SU-DHL-6 (cell line): ENCODE measurements at regions not wholly inside any gene's neighbourhood (a gene's known extent, or its start where the extent isn't known, plus 50 kb on each side); places are given as distances from the start of the nearest gene placed in this dataset.
"Not testable (repeated sequence)": the region's sequence is repeated elsewhere in the genome, so short reads cannot be mapped to it uniquely, and the experiment has no call there.

Experiments used
- H2AFZ ChIP-seq: fragments of 200-600 bp; sonication (generic); 2 replicates; pipeline ENCODE4 v1.6.1; 2014; ENCODE audit warnings: low read depth, mild to moderate bottlenecking, moderate library complexity, mixed read lengths, antibody characterized with exemption, low read length; ENCODE audit not compliant: severe bottlenecking
- H3F3A ChIP-seq: fragments of 200-600 bp; shearing (Covaris generic); 2 replicates; pipeline ENCODE4 v1.6.0; 2016; ENCODE audit warnings: antibody characterized with exemption, mild to moderate bottlenecking; ENCODE audit not compliant: insufficient read depth
- H3K27ac ChIP-seq: fragments of 200-600 bp; sonication (generic); 2 replicates; pipeline ENCODE4 v1.5.1; 2016; ENCODE audit warnings: low read depth, mild to moderate bottlenecking, low read length, moderate library complexity, mixed read lengths
- H3K27me3 ChIP-seq: fragments of 200-600 bp; sonication (generic), shearing (Covaris generic); 2 replicates; pipeline ENCODE4 v1.6.0; 2014; ENCODE audit warnings: mild to moderate bottlenecking, low read length
- H3K36me3 ChIP-seq: fragments of 200-600 bp; sonication (generic); 2 replicates; pipeline ENCODE4 v1.6.1; 2014; ENCODE audit warnings: mild to moderate bottlenecking, low read length, mixed read lengths
- H3K4me2 ChIP-seq: fragments of 300-600, 200-600 bp; shearing (Covaris generic), sonication (generic); 2 replicates; pipeline ENCODE4 v1.6.0; 2014; ENCODE audit warnings: low read length, low read depth, mild to moderate bottlenecking; ENCODE audit not compliant: poor library complexity, severe bottlenecking
- H3K4me3 ChIP-seq: fragments of 200-600 bp; sonication (generic); 2 replicates; pipeline ENCODE4 v1.5.1; 2014; ENCODE audit warnings: antibody characterized with exemption, low read length, mild to moderate bottlenecking, mixed read lengths; ENCODE audit not compliant: insufficient read depth, poor library complexity, severe bottlenecking
- H3K79me2 ChIP-seq: fragments of 200-600 bp; sonication (generic); 2 replicates; pipeline ENCODE4 v1.6.1; 2014; ENCODE audit warnings: mild to moderate bottlenecking, low read length, moderate library complexity; ENCODE audit not compliant: insufficient read depth
- H3K9ac ChIP-seq: fragments of 200-600 bp; sonication (generic); 2 replicates; pipeline ENCODE4 v1.7.0; 2014; ENCODE audit warnings: mild to moderate bottlenecking, low read length
- H3K9me2 ChIP-seq: fragments of 200-600 bp; sonication (generic); replicated peaks from 2 replicates; pipeline ENCODE4 v1.6.1; 2014; ENCODE audit warnings: low read length; ENCODE audit not compliant: insufficient read depth
- H3K9me3 ChIP-seq: fragments of 200-600 bp; sonication (generic); 2 replicates; pipeline ENCODE4 v1.6.1; 2014; ENCODE audit warnings: low read length, mixed read lengths; ENCODE audit not compliant: insufficient read depth
- H4K20me1 ChIP-seq: fragments of 200-600 bp; sonication (generic); 2 replicates; pipeline ENCODE4 v1.6.1; 2014; ENCODE audit warnings: low read depth, mild to moderate bottlenecking, antibody characterized with exemption, low read length, moderate library complexity, mixed read lengths
- CTCF ChIP-seq: fragments of 200-600 bp; sonication (generic); IDR thresholded peaks from one replicate; pipeline ENCODE4 v1.5.1; 2017; ENCODE audit warnings: antibody characterized with exemption, mild to moderate bottlenecking, low read length, moderate library complexity; ENCODE audit not compliant: insufficient read depth, poor library complexity, severe bottlenecking
- EZH2phosphoT487 ChIP-seq: fragments of 200-600 bp; sonication (generic), shearing (Covaris generic); conservative IDR thresholded peaks from 2 replicates; pipeline ENCODE4 v1.6.1; 2018; ENCODE audit warnings: mild to moderate bottlenecking, antibody characterized with exemption, low read length, moderate library complexity, mixed read lengths

- H4K20me1 ChIP-seq: no peaks in the 10 kb centered on the region
- H2AFZ ChIP-seq: no peak overlapping the region
- H3K9ac ChIP-seq: no peak overlapping the region
- H3K4me3 ChIP-seq: no peak overlapping the region
- no peaks in the 10 kb centered on the region for H3K36me3 ChIP-seq
- H3K4me2 ChIP-seq: no peak overlapping the region
- no peak overlapping the region for H3K27ac ChIP-seq
- no peaks in the 10 kb centered on the region for H3K27me3 ChIP-seq
- H3K9me2 ChIP-seq: no peaks in the 10 kb centered on the region
- no peaks in the 10 kb centered on the region for H3K79me2 ChIP-seq
- no peaks in the 10 kb centered on the region for H3K9me3 ChIP-seq
- TF ChIP-seq CTCF: no peak
- TF ChIP-seq EZH2phosphoT487: no peak
- no peaks in the 10 kb centered on the region for H3F3A ChIP-seq
Observed at GRCh38 chr11:87572881-87573280, 535.1 kb downstream of the TMEM135 start.

GRCh38 chr11:87560352-87560751 lies 522.6 kb downstream of the TMEM135 start:
- Histone ChIP-seq H4K20me1 (no peaks in the 10 kb centered on the region), H3K4me3 (no peak overlapping the region), H3F3A (no peaks in the 10 kb centered on the region), H3K27me3 (no peaks in the 10 kb centered on the region), H3K9me2 (0 out of 2 replicates have a peak, but pooled peaks cover 3% of the 10 kb centered on the region), H2AFZ (no peak overlapping the region), H3K36me3 (no peaks in the 10 kb centered on the region), H3K9ac (no peak overlapping the region), H3K9me3 (no peaks in the 10 kb centered on the region), H3K79me2 (no peaks in the 10 kb centered on the region), H3K27ac (no peak overlapping the region), H3K4me2 (no peak overlapping the region)
- TF ChIP-seq CTCF (no peak), EZH2phosphoT487 (no peak)

- H3K79me2 ChIP-seq, H3K27ac ChIP-seq, H3F3A ChIP-seq, H3K27me3 ChIP-seq, H3K36me3 ChIP-seq, H3K9me2 ChIP-seq, H3K9me3 ChIP-seq, H3K4me3 ChIP-seq, H3K9ac ChIP-seq, H2AFZ ChIP-seq, H3K4me2 ChIP-seq, H4K20me1 ChIP-seq: not testable (repeated sequence)
Observed at GRCh38 chr11:87559852-87560251, 522.1 kb downstream of the TMEM135 start.

- Histone ChIP-seq H3K27ac (no peak overlapping the region), H2AFZ (no peak overlapping the region), H3K79me2 (no peaks in the 10 kb centered on the region), H3K9ac (no peak overlapping the region), H3K9me3 (no peaks in the 10 kb centered on the region), H3K9me2 (0 out of 2 replicates have a peak, but pooled peaks cover 3% of the 10 kb centered on the region), H4K20me1 (no peaks in the 10 kb centered on the region), H3K4me3 (no peak overlapping the region), H3K27me3 (no peaks in the 10 kb centered on the region), H3F3A (no peaks in the 10 kb centered on the region), H3K4me2 (no peak overlapping the region), H3K36me3 (no peaks in the 10 kb centered on the region)
- no peak for TF ChIP-seq CTCF
- TF ChIP-seq EZH2phosphoT487: no peak
Observed at GRCh38 chr11:87555101-87555500, 517.4 kb downstream of the TMEM135 start.
